ENCODE measurements at regions not wholly inside any gene's neighbourhood (a gene's known extent, or its start where the extent isn't known, plus 50 kb on each side); places are given as distances from the start of the nearest gene placed in this dataset.

- intact Hi-C loops (cut with micrococcal nuclease; ENCODE audit: unreplicated experiment) (no loop called here), in situ Hi-C loops (cut with HindIII; ENCODE audit: extremely low pct_ligation_motif_present, low pct_unique_long_range_greater_than_20kb) (no loop called here)
- no peaks in the 10 kb centered on the region for H3K4me1 ChIP-seq (ENCODE audit: insufficient read depth, low read length)
- no peak overlapping the region for H3K4me2 ChIP-seq (ENCODE audit: low read depth, low read length)
- H3K9ac ChIP-seq (ENCODE audit: insufficient read depth, low read depth, low read length) = no peak overlapping the region
- no peaks in the 10 kb centered on the region for H3K79me2 ChIP-seq (ENCODE audit: insufficient read depth, low read length)
- DNase-seq (ENCODE audit: low spot score) = no peak
- H2AFZ ChIP-seq (ENCODE audit: low read length) = no peak overlapping the region
- ChIA-PET CTCF (ENCODE audit: low intra/inter-chr PET ratio, low total read pairs) (no interaction called here), POLR2A (no interaction called here)
- H3K9me3 ChIP-seq (ENCODE audit: low read length) = no peaks in the 10 kb centered on the region
- no peak for ATAC-seq
- BruUV-seq (replicated peaks) = no TSS peak
- H3K36me3 ChIP-seq (replicated peaks in 1 of 2; ENCODE audit: control insufficient read depth in 1 of 2, insufficient read depth in 2 of 2, low read length in 2 of 2) = no peaks in the 10 kb centered on the region
- FAIRE-seq = no peak
- H3K27ac ChIP-seq (ENCODE audit: extremely low read length, insufficient read depth, low read length) = no peak overlapping the region
- WGBS (ENCODE audit: low lambda C conversion rate) = 49% methylated on average over 6 of the region's 6 CpGs
- no peak for TF ChIP-seq ZNF678 (CRISPR knock-in tag; IDR thresholded peaks at IDR 0.05)
- TF ChIP-seq RAD51 (IDR thresholded peaks at IDR 0.05; ENCODE audit: borderline replicate concordance) = no peak
- TF ChIP-seq ARNT (IDR thresholded peaks at IDR 0.05) = no peak
- TF ChIP-seq ZBTB42 (CRISPR knock-in tag; IDR thresholded peaks at IDR 0.05) = no peak
- no peak for TF ChIP-seq CTCF (CRISPR knock-in tag; IDR thresholded peaks at IDR 0.05)
- TF ChIP-seq IRX3 (CRISPR knock-in tag; IDR thresholded peaks at IDR 0.05; ENCODE audit: borderline replicate concordance, low read depth) = no peak
- no peak for TF ChIP-seq TAF15 (IDR thresholded peaks at IDR 0.05; ENCODE audit: low read depth, low read length, poor library complexity, severe bottlenecking)
- no peak for TF ChIP-seq ZKSCAN1 (IDR thresholded peaks at IDR 0.05; ENCODE audit: low read length)
- TF ChIP-seq ZNF652 (CRISPR knock-in tag; IDR thresholded peaks at IDR 0.05; ENCODE audit: borderline replicate concordance, low read depth) = no peak
- no peaks in the 10 kb centered on the region for H3K27me3 ChIP-seq (ENCODE audit: control insufficient read depth in 1 of 2, insufficient read depth in 2 of 2, low read length in 2 of 2)
- no peak overlapping the region for H3K4me3 ChIP-seq (replicated peaks in 1 of 3; ENCODE audit: insufficient read depth in 1 of 3, low read depth in 2 of 3, low read length in 3 of 3)
- no peaks in the 10 kb centered on the region for H4K20me1 ChIP-seq (ENCODE audit: insufficient read depth, low read length)
Measured at GRCh38 chr6:150651808-150652470, 52.3 kb downstream of the PLEKHG1 start.

All from HepG2 (cell line).